IPS-18a (cell line): ENCODE measurements at regions not wholly inside any gene's neighbourhood (a gene's known extent, or its start where the extent isn't known, plus 50 kb on each side); places are given as distances from the start of the nearest gene placed in this dataset.

Experiments used
- H3K27ac ChIP-seq: one replicate; pipeline ENCODE4 v1.5.1; 2013; ENCODE audit warnings: low read length
- H3K27me3 ChIP-seq: one replicate; pipeline ENCODE4 v1.6.1; 2013; ENCODE audit warnings: mild to moderate bottlenecking, low read length; ENCODE audit not compliant: control insufficient read depth, insufficient read depth
- H3K36me3 ChIP-seq: one replicate; pipeline ENCODE4 v1.6.1; 2013; ENCODE audit warnings: low read depth, low read length; ENCODE audit not compliant: control insufficient read depth
- H3K4me1 ChIP-seq: one replicate; pipeline ENCODE4 v1.6.1; 2013; ENCODE audit warnings: low read depth, low read length; ENCODE audit not compliant: control insufficient read depth
- H3K4me3 ChIP-seq: one replicate; pipeline ENCODE4 v1.5.1; 2013; ENCODE audit warnings: low read length
- H3K9ac ChIP-seq: one replicate; pipeline ENCODE4 v1.6.1; 2013; ENCODE audit warnings: mild to moderate bottlenecking, low read length, moderate library complexity
- H3K9me3 ChIP-seq: one replicate; pipeline ENCODE4 v1.6.1; 2013; ENCODE audit warnings: low read depth, low read length; ENCODE audit not compliant: control insufficient read depth

DNA sequence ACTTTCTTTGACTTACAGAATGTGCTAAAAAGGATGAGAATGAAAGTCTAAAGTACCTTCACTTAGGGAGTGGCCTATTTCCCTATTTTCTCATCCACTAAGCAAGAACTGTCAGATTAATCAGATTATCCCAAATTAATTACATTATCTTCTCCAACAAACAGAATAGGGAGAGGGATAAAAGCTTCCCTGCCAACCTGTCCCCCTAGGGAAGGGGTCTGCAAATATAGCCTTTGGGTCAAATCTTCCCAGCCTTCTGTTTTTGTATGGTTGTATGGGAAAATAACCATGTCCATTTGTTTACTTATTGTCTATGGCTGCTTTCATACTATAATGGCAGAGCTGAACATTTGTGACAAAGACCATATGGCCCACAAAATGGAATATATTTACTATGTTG, 57.1 kb upstream of the USP38 start:
- Histone ChIP-seq H3K27ac (no peak overlapping the region), H3K36me3 (no peaks in the 10 kb centered on the region), H3K4me3 (no peak overlapping the region), H3K4me1 (no peaks in the 10 kb centered on the region), H3K9ac (no peak overlapping the region), H3K27me3 (no peaks in the 10 kb centered on the region), H3K9me3 (peaks cover 7% of the 10 kb centered on the region)

- Histone ChIP-seq H3K27me3 (no peaks in the 10 kb centered on the region), H3K4me1 (no peaks in the 10 kb centered on the region), H3K9me3 (no peaks in the 10 kb centered on the region), H3K4me3 (no peak overlapping the region), H3K36me3 (no peaks in the 10 kb centered on the region), H3K27ac (no peak overlapping the region), H3K9ac (no peak overlapping the region)
Observed at GRCh38 chr4:143133977-143134376, 50.7 kb upstream of the USP38 start.
